HPDE6-E6E7 (cell line): ENCODE measurements at regions not wholly inside any gene's neighbourhood (a gene's known extent, or its start where the extent isn't known, plus 50 kb on each side); places are given as distances from the start of the nearest gene placed in this dataset.

Experiments
- DNase-seq: peaks from one replicate; pipeline ENCODE4 v3.0.0; 2011; ENCODE audit warnings: missing footprints; ENCODE audit errors: extremely low spot score

DNA sequence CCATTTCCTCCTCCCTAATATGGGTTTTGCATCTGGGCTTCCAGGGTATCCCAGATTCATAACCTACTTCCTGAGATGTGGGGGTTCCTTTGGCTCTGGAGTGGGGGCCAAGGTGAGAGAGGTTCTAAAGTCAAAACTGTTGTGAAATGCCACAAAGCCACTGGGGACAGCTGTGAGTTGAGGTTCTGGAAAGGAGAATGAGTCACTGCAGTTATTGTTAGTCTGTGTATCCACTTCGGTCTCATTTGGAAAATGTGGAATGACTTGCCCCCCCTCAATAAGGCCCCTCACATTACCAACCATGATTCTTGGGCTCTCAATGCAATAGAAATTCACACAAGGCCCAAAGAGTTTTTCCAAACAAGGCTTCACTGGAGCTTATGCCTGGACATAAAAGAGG is 51.1 kb upstream of the LGALSL start:
- DNase-seq: no peak

GRCh38 chr2:64403426-64403825 is 50.5 kb upstream of the LGALSL start:
- no peak for DNase-seq

- no peak for DNase-seq
Observed at GRCh38 chr2:64404002-64404731, 49.8 kb upstream of the LGALSL start.
